BJ (cell line): ENCODE measurements at regions not wholly inside any gene's neighbourhood (a gene's known extent, or its start where the extent isn't known, plus 50 kb on each side); places are given as distances from the start of the nearest gene placed in this dataset.

Source experiments
- CTCF ChIA-PET: fragments of 350-600 bp; formaldehyde crosslinking; extraction: SDS; loops from one replicate; lab custom pipeline; 2021; ENCODE audit warnings: antibody characterized with exemption, inconsistent platforms; lab: Yijun Ruan, JAX
- POLR2A ChIA-PET: fragments of 300-600 bp; sonication (Branson Sonifier 250); formaldehyde crosslinking; extraction: SDS; loops from one replicate; lab custom pipeline; 2021; ENCODE audit warnings: antibody characterized with exemption; lab: Charles Lee
- DNase-seq: peaks from one replicate; pipeline ENCODE4 v3.0.0-alpha.2; 2011; ENCODE audit warnings: low read depth
- H3K27me3 ChIP-seq: 2 replicates; pipeline ENCODE4 v1.6.0; 2011; ENCODE audit warnings: low read length; ENCODE audit not compliant: control insufficient read depth, insufficient read depth
- H3K36me3 ChIP-seq: 2 replicates; pipeline ENCODE4 v1.5.1; 2011; ENCODE audit warnings: low read length; ENCODE audit not compliant: control insufficient read depth, insufficient read depth
- H3K4me3 ChIP-seq: 2 replicates; pipeline ENCODE4 v1.5.1; 2011; ENCODE audit warnings: low read depth, mild to moderate bottlenecking, control low read depth, low read length
- TF ChIP-seq, protein P1 (sequence below): IDR thresholded peaks from 2 replicates; pipeline ENCODE4 v1.5.1; 2011; ENCODE audit warnings: low read depth, mild to moderate bottlenecking, control low read depth, inconsistent platforms, low read length, moderate library complexity; ENCODE audit not compliant: insufficient read depth

DNA sequence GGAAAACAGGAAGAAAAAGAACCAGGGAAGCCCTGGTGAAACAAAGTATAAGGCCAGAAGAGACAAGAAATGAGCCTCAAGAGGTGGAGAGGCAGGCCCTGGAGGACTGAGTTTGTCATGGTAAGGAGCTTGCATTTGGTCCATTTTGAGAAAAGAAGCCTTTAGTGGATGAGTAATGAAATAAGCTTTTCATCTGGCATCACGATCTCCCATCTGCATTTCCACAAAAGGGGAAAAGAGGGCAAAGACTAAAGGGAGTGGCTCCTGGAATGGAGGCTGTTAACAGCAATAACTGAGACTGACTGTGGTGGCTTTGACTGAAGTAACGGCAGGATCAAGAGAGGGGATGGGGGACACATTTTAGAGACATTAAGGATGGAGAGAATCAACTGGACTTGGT is 148.8 kb upstream of the NBEA start:
- Histone ChIP-seq H3K4me3 (no peak overlapping the region), H3K27me3 (no peaks in the 10 kb centered on the region), H3K36me3 (no peaks in the 10 kb centered on the region)
- DNase-seq, result no peak
- ChIA-PET POLR2A (no interaction called here), CTCF (no interaction called here)
- TF ChIP-seq, protein P1, sequence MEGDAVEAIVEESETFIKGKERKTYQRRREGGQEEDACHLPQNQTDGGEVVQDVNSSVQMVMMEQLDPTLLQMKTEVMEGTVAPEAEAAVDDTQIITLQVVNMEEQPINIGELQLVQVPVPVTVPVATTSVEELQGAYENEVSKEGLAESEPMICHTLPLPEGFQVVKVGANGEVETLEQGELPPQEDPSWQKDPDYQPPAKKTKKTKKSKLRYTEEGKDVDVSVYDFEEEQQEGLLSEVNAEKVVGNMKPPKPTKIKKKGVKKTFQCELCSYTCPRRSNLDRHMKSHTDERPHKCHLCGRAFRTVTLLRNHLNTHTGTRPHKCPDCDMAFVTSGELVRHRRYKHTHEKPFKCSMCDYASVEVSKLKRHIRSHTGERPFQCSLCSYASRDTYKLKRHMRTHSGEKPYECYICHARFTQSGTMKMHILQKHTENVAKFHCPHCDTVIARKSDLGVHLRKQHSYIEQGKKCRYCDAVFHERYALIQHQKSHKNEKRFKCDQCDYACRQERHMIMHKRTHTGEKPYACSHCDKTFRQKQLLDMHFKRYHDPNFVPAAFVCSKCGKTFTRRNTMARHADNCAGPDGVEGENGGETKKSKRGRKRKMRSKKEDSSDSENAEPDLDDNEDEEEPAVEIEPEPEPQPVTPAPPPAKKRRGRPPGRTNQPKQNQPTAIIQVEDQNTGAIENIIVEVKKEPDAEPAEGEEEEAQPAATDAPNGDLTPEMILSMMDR, result no peak

DNA sequence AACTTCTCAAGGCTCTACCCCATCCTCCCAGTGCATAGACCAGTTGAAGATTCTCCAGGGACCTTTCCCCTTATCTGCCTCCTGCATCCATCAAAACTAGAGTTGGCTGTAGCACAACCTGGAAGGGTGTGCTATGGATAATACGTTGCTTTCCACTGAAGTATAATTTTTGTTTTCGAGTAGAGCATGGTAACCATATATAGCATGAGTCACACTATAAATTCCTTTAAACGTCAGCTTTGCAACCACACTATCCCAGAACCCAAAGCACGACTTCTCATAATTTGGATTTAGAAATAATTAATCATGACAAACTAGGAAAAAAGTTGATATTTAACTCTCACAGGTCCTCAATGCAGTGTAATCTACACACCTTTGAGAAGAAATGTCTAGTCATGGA is 138.3 kb upstream of the NBEA start:
- Histone ChIP-seq H3K36me3 (no peaks in the 10 kb centered on the region), H3K4me3 (no peak overlapping the region), H3K27me3 (no peaks in the 10 kb centered on the region)
- TF ChIP-seq, protein P1, result no peak
- DNase-seq, result no peak
- ChIA-PET POLR2A (no interaction called here), CTCF (interaction anchor here (0.5 kb wide), 1 partner anchor 123 kb away, joined by 3 read pairs; no protein-coding TSS in a partner anchor)

DNA sequence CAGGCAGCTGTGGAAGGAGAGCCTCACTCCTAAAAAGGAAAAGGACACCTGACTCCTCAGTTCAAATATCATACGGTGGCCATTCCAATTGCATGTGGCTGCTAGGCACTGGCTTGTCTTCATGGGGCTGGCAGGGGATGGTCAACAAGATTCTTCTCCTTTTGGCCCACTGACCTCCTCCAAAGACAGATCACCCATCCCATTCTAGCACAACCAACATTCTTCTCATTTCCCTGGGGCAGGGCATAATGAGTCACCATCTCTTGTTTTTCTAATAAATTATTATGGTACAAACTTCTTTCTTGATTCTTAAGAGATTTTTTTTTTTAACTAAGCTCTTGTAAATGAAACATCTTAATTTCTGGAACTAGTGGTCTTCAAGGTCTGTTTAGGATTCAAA is 136.7 kb upstream of the NBEA start:
- Histone ChIP-seq H3K36me3 (no peaks in the 10 kb centered on the region), H3K27me3 (no peaks in the 10 kb centered on the region), H3K4me3 (no peak overlapping the region)
- POLR2A ChIA-PET, result no interaction called here
- no peak for DNase-seq
- CTCF ChIA-PET, result interaction anchor here (0.5 kb wide), 1 partner anchor 1000 kb away, joined by 3 read pairs; no protein-coding TSS in a partner anchor
- TF ChIP-seq, protein P1, result no peak

DNA sequence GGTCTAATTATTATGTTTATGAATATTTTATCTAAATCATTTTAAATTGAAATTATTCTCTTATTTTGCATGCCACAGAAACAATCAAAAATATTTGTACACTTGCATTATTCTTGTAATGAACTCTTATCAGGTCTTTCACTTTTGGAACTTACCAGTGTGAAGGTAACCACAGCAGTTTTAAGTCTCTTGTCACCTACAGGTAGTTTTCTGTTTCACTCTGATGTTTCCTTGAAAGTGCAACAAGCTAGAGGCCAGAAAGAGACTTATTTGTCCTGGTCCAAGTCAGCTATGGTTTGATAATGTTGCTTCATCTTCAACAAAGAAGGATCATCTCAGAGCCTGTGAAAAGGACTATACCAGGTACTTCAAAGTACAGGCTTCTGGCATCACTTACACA is 133.4 kb upstream of the NBEA start:
- DNase-seq, result no peak
- H3K27me3 ChIP-seq, result no peaks in the 10 kb centered on the region
- CTCF ChIA-PET, result no interaction called here
- H3K36me3 ChIP-seq, result no peaks in the 10 kb centered on the region
- POLR2A ChIA-PET, result no interaction called here
- TF ChIP-seq, protein P1, result no peak
- H3K4me3 ChIP-seq, result no peak overlapping the region

DNA sequence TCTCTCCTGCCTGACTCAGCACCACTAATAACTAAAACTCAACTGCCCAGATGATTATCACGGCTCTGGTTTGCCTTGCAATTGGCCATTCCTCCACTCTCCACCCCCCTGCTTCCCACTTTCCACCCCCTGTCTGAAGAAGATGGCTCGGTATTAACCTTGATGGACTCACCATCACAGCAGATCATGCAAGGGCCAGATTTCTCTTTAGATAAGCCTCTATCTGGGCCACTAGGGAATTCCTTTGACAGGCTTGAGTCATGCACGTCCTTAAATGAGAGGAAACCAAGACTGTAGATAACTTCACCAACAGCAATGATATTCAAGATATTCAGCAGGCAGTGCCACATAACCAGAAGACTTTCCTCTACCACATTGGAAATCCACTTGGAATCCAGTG is 131.1 kb upstream of the NBEA start:
- no peak overlapping the region for H3K4me3 ChIP-seq
- ChIA-PET CTCF (no interaction called here), POLR2A (no interaction called here)
- TF ChIP-seq, protein P1, result no peak
- no peak for DNase-seq
- H3K27me3 ChIP-seq, result no peaks in the 10 kb centered on the region
- H3K36me3 ChIP-seq, result no peaks in the 10 kb centered on the region
